ENCODE measurements at regions not wholly inside any gene's neighbourhood (a gene's known extent, or its start where the extent isn't known, plus 50 kb on each side); places are given as distances from the start of the nearest gene placed in this dataset.
"Not testable (repeated sequence)": the region's sequence is repeated elsewhere in the genome, so short reads cannot be mapped to it uniquely, and the experiment has no call there.

- Histone ChIP-seq H3K9me3 (no peaks in the 10 kb centered on the region), H3K4me3 (no peak overlapping the region), H3K27ac (no peak overlapping the region), H3K4me1 (no peaks in the 10 kb centered on the region), H3K27me3 (no peaks in the 10 kb centered on the region), H3K36me3 (no peaks in the 10 kb centered on the region)
- DNase-seq = no peak
- TF ChIP-seq POLR2A (IDR thresholded peaks at IDR 0.05) = no peak
- intact Hi-C loops (cut with DNase I) = no loop called here
Measured at GRCh38 chr2:150255528-150255927, 231.9 kb downstream of the RND3 start.

- H3K36me3 ChIP-seq; H3K4me3 ChIP-seq; H3K27me3 ChIP-seq; DNase-seq; H3K27ac ChIP-seq; H3K4me1 ChIP-seq; intact Hi-C loops (cut with DNase I); H3K9me3 ChIP-seq: not testable (repeated sequence)
- 83 to 88% methylated on average over 1 of the region's 1 CpG for WGBS, 2 donors
Measured at GRCh38 chr2:150249735-150250134, 237.7 kb downstream of the RND3 start.

DNA sequence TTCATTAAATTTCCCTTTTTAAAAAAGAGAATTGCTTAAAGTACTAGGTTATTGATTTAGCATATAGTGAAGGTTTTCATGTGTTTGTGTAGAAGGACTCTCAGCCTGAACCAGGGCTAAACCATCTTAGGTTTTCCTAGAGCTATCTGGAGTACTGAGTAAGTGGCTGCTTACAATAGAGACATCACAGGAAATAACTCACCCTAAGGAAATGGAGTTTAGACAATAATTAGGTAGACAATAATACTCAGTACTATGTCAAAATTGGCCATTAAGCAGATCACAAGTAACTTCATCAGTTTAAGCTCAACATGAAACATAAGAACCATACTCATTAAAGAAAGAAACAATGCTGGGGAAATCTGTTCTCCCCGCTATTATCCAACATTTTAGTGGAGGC, 240.0 kb downstream of the RND3 start:
- intact Hi-C loops (cut with DNase I) = no loop called here
- no peak for TF ChIP-seq POLR2A (IDR thresholded peaks at IDR 0.05)
- no peak for TF ChIP-seq CTCF (IDR thresholded peaks at IDR 0.05)
- DNase-seq = no peak
- no peaks in the 10 kb centered on the region for H3K9me3 ChIP-seq
- no peaks in the 10 kb centered on the region for H3K27me3 ChIP-seq
- no peaks in the 10 kb centered on the region for H3K4me1 ChIP-seq
- 48 to 100% methylated on average over 1 of the region's 1 CpG for WGBS, 2 donors
- no peak overlapping the region for H3K4me3 ChIP-seq
- H3K27ac ChIP-seq = no peak overlapping the region
- H3K36me3 ChIP-seq = no peaks in the 10 kb centered on the region

DNA sequence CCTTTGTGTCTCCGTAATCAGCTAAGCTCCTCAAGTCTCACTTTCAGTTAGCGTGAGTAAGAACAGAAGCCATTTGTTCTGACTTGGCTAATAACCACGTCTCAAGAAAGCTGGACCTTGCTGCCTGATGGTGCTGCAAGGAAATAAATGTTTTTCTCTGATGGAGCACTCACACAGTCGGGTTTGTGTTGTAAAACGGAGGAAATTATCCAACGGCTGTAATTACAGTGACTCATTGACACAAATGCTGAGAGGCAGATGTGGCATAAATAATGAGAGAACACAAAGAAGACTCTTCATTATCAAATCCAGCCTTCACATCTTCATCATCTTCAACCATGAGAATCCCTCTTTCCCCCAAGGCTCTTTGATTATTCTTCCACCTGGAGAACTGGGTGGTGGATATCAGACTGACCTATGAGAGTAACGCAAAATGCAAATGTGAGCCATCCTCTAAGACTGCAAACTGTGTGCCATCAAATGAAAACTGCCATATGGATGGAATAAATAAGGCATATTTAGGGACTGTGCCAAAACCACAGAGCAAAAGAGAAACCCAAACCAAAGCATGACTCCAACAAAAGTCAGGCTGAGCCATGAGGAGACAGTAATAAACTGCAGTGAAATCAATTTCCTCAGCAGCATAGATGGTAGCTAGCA, 252.6 kb downstream of the RND3 start:
- no peak for DNase-seq
- Histone ChIP-seq H3K36me3 (no peaks in the 10 kb centered on the region), H3K9me3 (no peaks in the 10 kb centered on the region), H3K4me3 (peak overlapping the region in 1 of 4 donors; percentile 17), H3K4me1 (no peaks in the 10 kb centered on the region), H3K27ac (peak overlapping the region in 1 of 4 donors; percentile 16), H3K27me3 (no peaks in the 10 kb centered on the region)
- TF ChIP-seq CTCF (IDR thresholded peaks at IDR 0.05) (no peak), POLR2A (IDR thresholded peaks at IDR 0.05) (no peak)
- WGBS, 2 donors = 45 to 60% methylated on average over 7 of the region's 7 CpGs
- intact Hi-C loops (cut with DNase I) = no loop called here

- no peaks in the 10 kb centered on the region for H3K27me3 ChIP-seq
- H3K9me3 ChIP-seq = no peaks in the 10 kb centered on the region
- no peaks in the 10 kb centered on the region for H3K4me1 ChIP-seq
- intact Hi-C loops (cut with DNase I) = no loop called here
- H3K36me3 ChIP-seq = no peaks in the 10 kb centered on the region
- no peak for DNase-seq
- no peak overlapping the region for H3K4me3 ChIP-seq
- H3K27ac ChIP-seq = no peak overlapping the region
- TF ChIP-seq POLR2A (IDR thresholded peaks at IDR 0.05) (no peak), CTCF (IDR thresholded peaks at IDR 0.05) (no peak)
Measured at GRCh38 chr2:150232871-150233270, 254.6 kb downstream of the RND3 start.

DNA sequence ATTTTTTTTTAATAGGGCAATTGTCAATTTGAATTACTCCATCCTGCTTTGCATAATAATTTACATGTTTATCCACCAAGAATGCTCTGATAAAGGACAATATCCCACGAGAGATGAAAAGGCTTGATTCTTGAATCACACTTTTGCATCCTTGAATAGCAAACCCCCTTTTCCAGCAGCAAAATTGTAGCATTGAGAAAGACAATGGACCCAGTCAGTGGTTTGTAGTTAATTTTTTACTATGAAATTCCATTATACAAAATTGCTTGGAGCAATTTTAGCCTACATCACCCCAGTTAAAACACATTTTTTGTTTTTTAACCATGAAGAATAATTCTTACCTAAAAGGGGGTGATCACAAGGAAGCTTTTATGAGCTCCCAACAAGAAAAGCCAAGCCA, 255.1 kb downstream of the RND3 start:
- 78 to 100% methylated on average over 1 of the region's 1 CpG for WGBS, 2 donors
- TF ChIP-seq POLR2A (IDR thresholded peaks at IDR 0.05) (no peak), CTCF (IDR thresholded peaks at IDR 0.05) (no peak)
- H3K27me3 ChIP-seq = no peaks in the 10 kb centered on the region
- H3K27ac ChIP-seq = no peak overlapping the region
- intact Hi-C loops (cut with DNase I) = no loop called here
- no peaks in the 10 kb centered on the region for H3K9me3 ChIP-seq
- no peak overlapping the region for H3K4me3 ChIP-seq
- H3K36me3 ChIP-seq = no peaks in the 10 kb centered on the region
- DNase-seq = no peak
- H3K4me1 ChIP-seq = no peaks in the 10 kb centered on the region

All from esophagus squamous epithelium (tissue), 5 donors.